Common myeloid progenitor, CD34-positive (primary cell): ENCODE measurements at regions not wholly inside any gene's neighbourhood (a gene's known extent, or its start where the extent isn't known, plus 50 kb on each side); places are given as distances from the start of the nearest gene placed in this dataset.

Experiments
- CTCF ChIA-PET: fragments of 350-600 bp; sonication (Branson Sonifier 250); formaldehyde crosslinking; loops from one replicate; lab custom pipeline; 2021; ENCODE audit warnings: antibody characterized with exemption; lab: Charles Lee
- POLR2A ChIA-PET: fragments of 350-600 bp; sonication (Branson Sonifier 250); formaldehyde crosslinking; loops from one replicate; lab custom pipeline; 2021; ENCODE audit warnings: antibody characterized with exemption; lab: Charles Lee
- DNase-seq, 3 donors: peaks; one replicate each; pipeline versions ENCODE4 v3.0.0 to v3.0.0-alpha.2; 2013
- H3K27ac ChIP-seq, 2 experiments: 1 replicate in 1 of 2; 2 replicates in 1 of 2; pipeline ENCODE4 v1.7.0; 2013; ENCODE audit warnings: inconsistent platforms in 2 of 2, low read length in 2 of 2, mild to moderate bottlenecking in 2 of 2, low read depth in 1 of 2, moderate library complexity in 1 of 2; ENCODE audit not compliant: severe bottlenecking in 2 of 2, insufficient read depth in 1 of 2, poor library complexity in 1 of 2
- H3K27me3 ChIP-seq, 5 experiments: replicated peaks in 2 of 5; 1 replicate in 3 of 5; 2 replicates in 2 of 5; pipeline versions ENCODE4 v1.6.1 to v1.7.0; 2013; ENCODE audit warnings: low read length in 4 of 5, mild to moderate bottlenecking in 2 of 5, moderate library complexity in 2 of 5, inconsistent platforms in 1 of 5; ENCODE audit not compliant: insufficient read depth in 5 of 5, control insufficient read depth in 4 of 5
- H3K36me3 ChIP-seq, 4 experiments: 1 replicate in 2 of 4; 2 replicates in 2 of 4; pipeline versions ENCODE4 v1.6.1 to v1.7.0; 2013; ENCODE audit warnings: low read length in 3 of 4, control low read depth in 1 of 4, mild to moderate bottlenecking in 1 of 4; ENCODE audit not compliant: control insufficient read depth in 4 of 4, insufficient read depth in 4 of 4
- H3K4me1 ChIP-seq, 4 experiments: 1 replicate in 3 of 4; 2 replicates in 1 of 4; pipeline versions ENCODE4 v1.6.1 to v1.7.1; 2013; ENCODE audit warnings: low read length in 3 of 4, mild to moderate bottlenecking in 3 of 4, control low read depth in 1 of 4, inconsistent platforms in 1 of 4, moderate library complexity in 1 of 4; ENCODE audit not compliant: control insufficient read depth in 4 of 4, insufficient read depth in 4 of 4; ENCODE audit errors: control extremely low read depth in 1 of 4
- H3K4me3 ChIP-seq, 7 experiments: 1 replicate in 4 of 7; 2 replicates in 3 of 7; pipeline versions ENCODE4 v1.5.1 to v1.7.0; 2013; ENCODE audit warnings: mild to moderate bottlenecking in 7 of 7, low read length in 6 of 7, moderate library complexity in 6 of 7, inconsistent platforms in 2 of 7, low read depth in 2 of 7, control low read depth in 1 of 7; ENCODE audit not compliant: insufficient read depth in 4 of 7, control insufficient read depth in 1 of 7; ENCODE audit errors: extremely low read depth in 1 of 7
- H3K9me3 ChIP-seq, 5 experiments: 1 replicate in 4 of 5; 2 replicates in 1 of 5; pipeline versions ENCODE4 v1.6.1 to v1.7.1; 2013; ENCODE audit warnings: low read length in 4 of 5, mild to moderate bottlenecking in 2 of 5, inconsistent platforms in 1 of 5, low read depth in 1 of 5, moderate library complexity in 1 of 5; ENCODE audit not compliant: control insufficient read depth in 4 of 5, insufficient read depth in 2 of 5; ENCODE audit errors: control extremely low read depth in 1 of 5
- WGBS: methylation state at CpG from one replicate; pipeline ENCODE4 v1.1.5; 2013; ENCODE audit not compliant: insufficient coverage; 5-methylcytosine and 5-hydroxymethylcytosine counted together

DNA sequence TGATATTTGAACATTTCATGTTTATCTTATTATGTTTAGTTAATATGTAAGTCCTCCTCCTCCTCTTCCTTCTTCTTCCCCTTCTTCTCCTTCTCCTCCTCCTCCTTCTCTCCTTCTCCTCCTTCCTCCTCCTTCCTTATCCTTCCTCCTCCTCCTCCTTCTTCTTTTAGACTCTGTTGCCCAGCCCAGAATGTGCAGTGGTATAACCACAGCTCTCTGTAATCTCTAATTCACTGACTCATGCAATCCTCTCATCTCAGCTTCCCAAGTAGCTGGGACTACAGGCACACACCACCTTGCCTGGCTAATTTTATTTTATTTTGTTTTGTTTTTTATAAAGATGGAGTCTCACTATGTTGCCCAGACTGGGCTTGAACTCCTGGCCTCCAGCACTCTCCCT is 83.4 kb upstream of the ODAD2 start:
- POLR2A ChIA-PET = no interaction called here
- Histone ChIP-seq H3K27me3 (no peaks in the 10 kb centered on the region), H3K36me3 (peaks cover 0 to 15% (median 4%) of the 10 kb centered on the region in 4 experiments), H3K4me1 (no peaks in the 10 kb centered on the region), H3K9me3 (peaks cover 0 to 6% (median 0%) of the 10 kb centered on the region in 5 experiments), H3K4me3 (no peak overlapping the region), H3K27ac (no peak overlapping the region)
- CTCF ChIA-PET = no interaction called here
- no peak for DNase-seq

GRCh38 chr10:28077889-28078288 is 79.0 kb upstream of the ODAD2 start:
- H3K4me1 ChIP-seq = no peaks in the 10 kb centered on the region

GRCh38 chr10:28075424-28075823 is 76.5 kb upstream of the ODAD2 start:
- Histone ChIP-seq H3K9me3 (peaks cover 0 to 10% (median 4%) of the 10 kb centered on the region in 5 experiments), H3K27me3 (no peaks in the 10 kb centered on the region), H3K27ac (no peak overlapping the region), H3K4me3 (no peak overlapping the region), H3K4me1 (no peaks in the 10 kb centered on the region), H3K36me3 (peaks cover 0 to 7% (median 6%) of the 10 kb centered on the region in 4 experiments)
- ChIA-PET POLR2A (no interaction called here), CTCF (no interaction called here)
- WGBS = 97% methylated on average over 8 of the region's 8 CpGs
- peak in 1 of 3 donors; percentile 4 for DNase-seq

More at GRCh38 chr10:28077889-28078288, 79.0 kb upstream of the ODAD2 start:
- DNase-seq = no peak
- Histone ChIP-seq H3K9me3 (peaks cover 0 to 10% (median 4%) of the 10 kb centered on the region in 5 experiments), H3K27ac (no peak overlapping the region), H3K4me3 (no peak overlapping the region), H3K36me3 (peaks cover 0 to 7% (median 6%) of the 10 kb centered on the region in 4 experiments), H3K27me3 (no peaks in the 10 kb centered on the region)
- ChIA-PET CTCF (no interaction called here), POLR2A (no interaction called here)
- WGBS = 96% methylated on average over 4 of the region's 4 CpGs

- Histone ChIP-seq H3K27me3 (no peaks in the 10 kb centered on the region), H3K4me1 (no peaks in the 10 kb centered on the region), H3K27ac (no peak overlapping the region), H3K36me3 (peaks cover 0 to 7% (median 6%) of the 10 kb centered on the region in 4 experiments), H3K4me3 (no peak overlapping the region), H3K9me3 (peaks cover 0 to 10% (median 4%) of the 10 kb centered on the region in 5 experiments)
- WGBS = 100% methylated on average over 1 of the region's 1 CpG
- ChIA-PET POLR2A (no interaction called here), CTCF (no interaction called here)
- DNase-seq = no peak
These were observed 73.7 kb upstream of the ODAD2 start for GRCh38 chr10:28072573-28072972.

GRCh38 chr10:28060031-28060607 is 61.2 kb upstream of the ODAD2 start:
- 100% methylated on average over 2 of the region's 5 CpGs for WGBS
- no peak overlapping the region for H3K27ac ChIP-seq
- POLR2A ChIA-PET = no interaction called here
- peaks cover 0 to 3% (median 0%) of the 10 kb centered on the region in 5 experiments for H3K9me3 ChIP-seq
- H3K4me3 ChIP-seq = no peak overlapping the region
- H3K27me3 ChIP-seq = no peaks in the 10 kb centered on the region
- DNase-seq = no peak
- H3K36me3 ChIP-seq = peaks cover 0 to 21% (median 10%) of the 10 kb centered on the region in 4 experiments
- H3K4me1 ChIP-seq = no peaks in the 10 kb centered on the region
- CTCF ChIA-PET = no interaction called here

DNA sequence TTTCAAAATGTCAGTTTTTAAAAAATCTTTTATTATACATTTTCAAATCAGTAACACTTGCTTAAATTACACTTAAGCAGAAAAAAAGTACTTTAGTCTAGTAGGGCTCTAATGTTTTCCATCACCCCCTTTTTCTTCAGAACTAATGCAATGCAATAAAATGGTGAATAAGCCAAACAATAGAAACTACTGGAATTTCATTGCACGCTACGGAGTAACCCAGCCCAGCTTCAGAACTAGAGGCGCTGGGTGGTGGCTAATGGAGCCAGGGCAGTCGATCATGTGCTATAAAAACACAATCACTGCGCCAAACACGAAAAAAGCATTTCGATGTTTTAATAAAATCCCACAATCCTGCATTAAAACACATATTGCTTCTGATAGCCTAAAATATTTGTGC is 59.9 kb upstream of the ODAD2 start:
- ChIA-PET CTCF (no interaction called here), POLR2A (no interaction called here)
- H3K36me3 ChIP-seq = peaks cover 0 to 21% (median 10%) of the 10 kb centered on the region in 4 experiments

GRCh38 chr10:28054228-28054860 is 55.5 kb upstream of the ODAD2 start:
- POLR2A ChIA-PET = no interaction called here
- Histone ChIP-seq H3K36me3 (peaks cover 0 to 21% (median 10%) of the 10 kb centered on the region in 4 experiments), H3K27ac (no peak overlapping the region), H3K4me1 (no peaks in the 10 kb centered on the region), H3K27me3 (no peaks in the 10 kb centered on the region), H3K4me3 (no peak overlapping the region), H3K9me3 (peaks cover 0 to 3% (median 0%) of the 10 kb centered on the region in 5 experiments)
- CTCF ChIA-PET = no interaction called here
- 85% methylated on average over 2 of the region's 5 CpGs for WGBS
- DNase-seq = no peak

More for the DNA sequence above, 59.9 kb upstream of the ODAD2 start:
- WGBS = 100% methylated on average over 7 of the region's 7 CpGs
- Histone ChIP-seq H3K27ac (no peak overlapping the region), H3K4me1 (no peaks in the 10 kb centered on the region), H3K9me3 (peaks cover 0 to 3% (median 0%) of the 10 kb centered on the region in 5 experiments), H3K4me3 (no peak overlapping the region), H3K27me3 (no peaks in the 10 kb centered on the region)
- DNase-seq = no peak
